ENCODE measurements at regions not wholly inside any gene's neighbourhood (a gene's known extent, or its start where the extent isn't known, plus 50 kb on each side); places are given as distances from the start of the nearest gene placed in this dataset.

- TF ChIP-seq CTCF (conservative IDR thresholded peaks at IDR 0.05 in 1 of 2, IDR thresholded peaks at IDR 0.05 in 1 of 2; ENCODE audit: low read depth in 1 of 2, low read length in 2 of 2), result no peak
- TF ChIP-seq EZH2 (IDR thresholded peaks at IDR 0.05; ENCODE audit: low read length, missing control alignments), result no peak
Observed at GRCh38 chr2:234816056-234816455, 135.8 kb upstream of the SH3BP4 start.
